Breast epithelium (tissue), 4 donors: ENCODE measurements at regions not wholly inside any gene's neighbourhood (a gene's known extent, or its start where the extent isn't known, plus 50 kb on each side); places are given as distances from the start of the nearest gene placed in this dataset.
"Not testable (repeated sequence)": the region's sequence is repeated elsewhere in the genome, so short reads cannot be mapped to it uniquely, and the experiment has no call there.

Source experiments
- DNase-seq, 2 donors: peaks; one replicate each; pipeline ENCODE4 v3.0.0-alpha.2; 2019; ENCODE audit warnings: low spot score in 2 of 2
- H3K27ac ChIP-seq, 2 donors: fragments of 200-600 bp; sonication (generic) in 1 of 2; one replicate each; pipeline ENCODE4 v1.5.1; 2016 to 2019; ENCODE audit warnings: mild to moderate bottlenecking in 1 of 2
- H3K27me3 ChIP-seq, 2 donors: fragments of 200-600 bp; sonication (generic) in 1 of 2; one replicate each; pipeline versions ENCODE4 v1.5.1 to v1.6.0; 2017 to 2019; ENCODE audit warnings: control low read depth in 1 of 2, mild to moderate bottlenecking in 1 of 2
- H3K36me3 ChIP-seq: fragments of 200-600 bp; one replicate; pipeline ENCODE4 v1.5.1; 2019
- H3K4me1 ChIP-seq, 2 donors: fragments of 200-600 bp; sonication (generic); one replicate each; pipeline ENCODE4 v1.5.1; 2016 to 2019; ENCODE audit warnings: control low read depth in 1 of 2
- H3K4me3 ChIP-seq, 3 donors: fragments of 200-600 bp; sonication (generic); 1 replicate in 2 of 3; 2 replicates in 1 of 3; pipeline ENCODE4 v1.5.1; 2016 to 2019; ENCODE audit warnings: mild to moderate bottlenecking in 3 of 3, moderate library complexity in 2 of 3
- H3K9me3 ChIP-seq, 2 donors: fragments of 200-600 bp; sonication (generic) in 1 of 2; one replicate each; pipeline ENCODE4 v1.5.1; 2016 to 2019; ENCODE audit warnings: control low read depth in 1 of 2
- intact Hi-C: fragments of 100-400 bp; cut with DNase I; formaldehyde crosslinking; loops from one replicate; pipeline ENCODE4 v1.15.1; 2023; ENCODE audit warnings: low total_unique reads

DNA sequence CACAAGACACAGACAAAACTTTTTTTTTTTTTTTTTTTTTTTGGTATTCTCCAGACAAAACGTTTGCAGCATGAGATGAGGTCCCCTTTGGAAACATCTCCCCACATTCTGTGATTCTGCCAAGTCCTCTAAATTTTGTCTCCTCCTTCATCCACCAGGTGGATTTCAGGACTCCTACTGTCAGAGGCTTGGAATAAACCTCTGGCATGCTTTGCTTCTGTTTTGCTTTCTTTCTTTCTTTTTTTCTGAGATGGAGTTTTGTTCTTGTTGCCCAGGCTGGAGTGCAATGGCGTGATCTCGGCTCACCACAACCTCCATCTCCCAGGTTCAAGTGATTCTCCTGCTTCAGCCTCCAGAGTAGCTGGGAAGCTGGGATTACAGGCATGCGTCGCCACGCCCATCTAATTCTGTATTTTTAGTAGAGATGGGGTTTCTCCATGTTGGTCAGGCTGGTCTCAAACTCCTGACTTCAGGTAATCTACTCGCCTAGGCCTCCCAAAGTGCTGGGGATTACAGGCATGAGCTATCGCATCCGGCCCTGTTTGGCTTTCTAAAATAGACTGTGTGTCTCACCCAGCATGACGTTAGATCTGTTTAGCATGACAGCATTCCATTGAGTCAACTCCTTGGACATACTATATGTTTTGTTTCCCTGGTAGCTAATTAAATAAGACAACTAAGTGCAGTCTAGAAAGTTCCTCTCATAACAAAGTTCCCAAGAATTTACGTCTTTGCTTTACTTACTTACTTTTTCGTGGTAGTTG lies 142.5 kb downstream of the NPIPA7 start:
- H3K27me3 ChIP-seq, H3K4me3 ChIP-seq, intact Hi-C loops, DNase-seq, H3K36me3 ChIP-seq, H3K27ac ChIP-seq, H3K4me1 ChIP-seq, H3K9me3 ChIP-seq: not testable (repeated sequence)

DNA sequence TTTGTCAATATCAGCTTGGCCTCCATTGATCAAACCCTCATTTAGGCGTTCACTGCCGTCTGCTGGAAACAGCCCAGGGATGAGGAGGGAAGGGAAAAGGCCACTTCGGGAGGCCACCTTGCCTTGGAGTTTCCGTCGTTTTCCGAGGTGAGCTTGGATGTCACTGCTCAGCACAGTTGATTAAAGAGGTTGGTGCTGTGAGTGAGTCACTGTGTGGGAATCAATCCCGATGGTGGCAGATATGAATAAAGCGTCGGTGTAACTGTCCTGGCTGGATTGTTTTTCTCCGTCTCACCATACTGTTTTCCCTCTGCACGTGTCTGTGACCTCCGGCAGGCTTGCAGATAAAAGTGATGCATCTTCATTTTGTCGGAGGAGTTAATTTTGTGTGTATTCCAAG lies 148.1 kb downstream of the NPIPA7 start:
- H3K27ac ChIP-seq, H3K27me3 ChIP-seq, DNase-seq, H3K4me1 ChIP-seq, intact Hi-C loops, H3K4me3 ChIP-seq, H3K36me3 ChIP-seq, H3K9me3 ChIP-seq: not testable (repeated sequence)

DNA sequence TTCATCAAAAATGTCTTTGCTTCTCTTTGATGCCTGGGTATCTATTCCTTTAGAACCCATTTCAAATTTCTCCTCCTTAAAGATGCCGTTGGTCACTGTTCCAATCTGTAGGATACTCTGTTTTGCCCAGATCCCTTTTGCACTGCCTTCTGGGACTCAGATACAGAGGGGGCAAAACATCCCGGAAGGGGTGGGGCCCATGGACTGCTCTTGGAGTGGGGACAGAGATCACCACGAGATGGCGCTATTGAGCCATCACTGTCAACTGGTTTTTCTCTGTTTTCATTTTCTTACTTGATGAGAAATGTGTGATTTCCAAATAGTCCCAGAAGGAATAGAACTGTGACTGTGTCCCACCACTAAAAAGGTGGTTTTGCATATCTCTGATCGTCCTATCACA lies 151.8 kb downstream of the NPIPA7 start:
- intact Hi-C loops, H3K4me3 ChIP-seq, H3K27ac ChIP-seq, H3K36me3 ChIP-seq, H3K27me3 ChIP-seq, H3K4me1 ChIP-seq, DNase-seq, H3K9me3 ChIP-seq: not testable (repeated sequence)

DNA sequence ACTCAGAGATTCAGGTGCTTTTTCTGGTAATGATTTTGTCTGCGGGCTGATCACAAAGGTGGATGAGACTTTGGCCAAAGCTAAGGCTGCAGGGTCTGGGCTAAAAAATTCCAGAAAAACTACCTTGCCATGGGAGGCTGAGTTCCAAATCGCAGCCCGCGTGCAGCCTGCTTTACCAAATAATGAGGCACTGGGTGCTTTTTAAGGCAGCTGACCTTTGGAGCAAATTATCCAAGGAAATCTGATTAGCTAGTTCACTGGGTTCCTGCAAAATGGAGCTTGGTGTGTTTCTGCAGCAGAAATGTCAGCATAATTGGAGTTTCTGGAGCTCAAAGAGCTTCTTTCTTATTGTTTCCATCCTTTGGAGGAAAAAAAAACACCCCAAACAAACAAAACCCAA lies 156.6 kb downstream of the NPIPA7 start:
- H3K27me3 ChIP-seq, H3K9me3 ChIP-seq, H3K4me3 ChIP-seq, H3K27ac ChIP-seq, DNase-seq, H3K4me1 ChIP-seq, H3K36me3 ChIP-seq, intact Hi-C loops: not testable (repeated sequence)

DNA sequence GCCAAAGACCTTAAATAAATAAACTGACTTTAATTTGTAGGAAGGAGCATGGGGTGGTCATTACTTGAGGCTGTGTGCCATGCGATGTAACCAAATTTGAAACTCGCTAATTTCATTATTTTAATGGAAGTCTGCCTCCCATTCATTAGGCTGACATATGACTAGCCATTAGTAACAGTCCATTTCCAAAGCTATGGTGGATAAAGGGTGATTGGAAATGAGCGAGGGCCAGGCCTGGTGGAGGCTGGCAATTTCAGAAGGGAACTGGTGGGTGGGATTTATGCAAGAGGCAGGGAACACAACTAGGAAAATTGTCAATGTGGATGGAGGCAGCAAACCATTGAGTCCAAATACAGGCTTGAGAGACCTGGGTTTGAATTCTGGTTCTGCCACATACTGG lies 157.2 kb downstream of the NPIPA7 start:
- H3K36me3 ChIP-seq, H3K9me3 ChIP-seq, H3K4me1 ChIP-seq, DNase-seq, H3K27ac ChIP-seq, H3K4me3 ChIP-seq, H3K27me3 ChIP-seq, intact Hi-C loops: not testable (repeated sequence)

DNA sequence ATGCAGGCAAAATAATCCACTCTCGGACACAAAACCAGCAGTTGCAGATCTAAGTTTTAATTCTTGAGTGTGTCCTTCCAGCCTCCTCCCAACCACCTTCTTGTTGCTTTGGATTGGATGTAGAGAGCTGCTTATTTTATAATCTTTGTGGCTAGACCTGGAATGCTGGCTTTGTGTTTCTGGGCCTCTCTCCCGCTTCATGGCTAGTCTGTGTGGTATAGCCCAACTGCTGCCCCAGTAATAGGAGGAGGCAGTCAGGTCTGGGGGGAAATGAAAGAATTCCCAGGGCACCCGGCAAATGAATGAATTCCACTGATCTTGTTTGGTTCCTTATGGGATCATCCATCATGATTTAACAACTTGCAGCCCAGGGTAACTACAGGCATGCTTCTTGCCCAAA lies 170.8 kb downstream of the NPIPA7 start:
- H3K27me3 ChIP-seq, DNase-seq, intact Hi-C loops, H3K9me3 ChIP-seq, H3K27ac ChIP-seq, H3K4me3 ChIP-seq, H3K4me1 ChIP-seq, H3K36me3 ChIP-seq: not testable (repeated sequence)

DNA sequence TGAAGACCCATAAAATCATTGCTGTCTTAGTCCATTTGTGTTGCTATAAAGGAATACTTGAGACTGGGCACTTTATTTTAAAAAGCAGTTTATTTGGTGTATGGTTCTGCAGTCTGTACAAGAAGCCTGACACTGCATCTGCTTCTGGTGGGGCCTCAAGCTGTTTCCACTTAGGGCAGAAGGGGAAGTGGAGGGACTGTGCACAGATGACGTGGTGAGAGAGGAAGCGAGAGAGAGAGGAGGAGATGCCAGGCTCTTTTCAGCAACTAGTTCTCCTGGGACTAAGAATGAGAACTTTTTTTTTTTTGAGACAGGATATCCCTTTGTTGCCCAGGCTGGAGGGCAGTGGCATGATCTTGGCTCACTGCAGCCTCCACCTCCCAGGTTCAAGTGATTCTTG lies 171.9 kb downstream of the NPIPA7 start:
- H3K27ac ChIP-seq, H3K9me3 ChIP-seq, intact Hi-C loops, H3K4me1 ChIP-seq, DNase-seq, H3K4me3 ChIP-seq, H3K36me3 ChIP-seq, H3K27me3 ChIP-seq: not testable (repeated sequence)

DNA sequence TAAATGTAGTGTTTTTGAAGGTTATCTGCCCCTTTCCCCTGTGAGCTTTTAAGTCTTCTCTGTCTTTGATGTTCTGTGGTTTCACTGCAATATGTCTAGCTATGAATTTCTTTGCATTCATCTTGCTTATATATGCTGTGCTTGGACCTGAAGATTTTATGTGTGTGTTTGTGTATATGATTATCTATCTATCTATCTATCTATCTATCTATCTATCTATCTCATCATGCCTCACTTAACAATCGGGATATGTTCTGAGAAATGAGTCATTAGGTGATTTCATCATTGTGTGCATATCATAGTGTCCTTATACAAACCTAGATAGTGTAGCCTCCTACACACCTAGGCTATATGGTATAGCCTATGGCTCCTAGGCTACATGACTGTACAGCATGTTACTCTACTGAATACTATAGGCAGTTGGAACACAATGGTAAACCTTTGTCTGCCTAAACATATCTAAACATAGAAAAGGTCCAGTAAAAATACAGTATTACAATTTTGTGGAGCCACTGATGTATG lies 173.9 kb downstream of the NPIPA7 start:
- H3K27ac ChIP-seq, H3K36me3 ChIP-seq, DNase-seq, H3K9me3 ChIP-seq, H3K27me3 ChIP-seq, intact Hi-C loops, H3K4me3 ChIP-seq, H3K4me1 ChIP-seq: not testable (repeated sequence)

DNA sequence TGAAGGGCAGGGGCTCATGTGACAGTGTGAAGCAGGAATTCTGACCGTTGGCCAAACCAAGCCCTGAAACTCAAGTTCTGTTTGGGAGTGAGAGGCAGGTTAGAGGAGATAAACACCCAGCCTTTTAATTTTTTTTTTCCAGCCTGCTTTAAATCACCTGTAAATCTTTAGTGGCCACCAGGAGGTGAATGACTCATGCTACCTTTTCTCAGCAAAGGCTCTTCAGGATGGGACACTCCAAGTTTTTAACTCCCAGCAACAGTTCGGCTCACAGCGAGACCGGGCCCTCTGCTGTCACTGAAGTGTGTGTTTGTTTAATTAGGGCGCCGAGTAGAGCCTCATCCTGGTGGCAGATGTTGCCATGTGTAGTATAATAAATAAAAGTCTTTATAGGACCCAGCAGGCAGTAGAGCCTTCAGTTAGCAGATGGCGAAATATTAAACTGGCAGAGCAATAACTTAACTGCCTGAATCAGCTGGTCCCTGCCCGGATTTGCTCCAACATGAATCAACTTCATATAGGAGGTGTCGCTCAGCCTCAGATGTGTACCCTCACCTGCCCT lies 180.3 kb downstream of the NPIPA7 start:
- H3K36me3 ChIP-seq, H3K27me3 ChIP-seq, H3K9me3 ChIP-seq, intact Hi-C loops, H3K27ac ChIP-seq, H3K4me3 ChIP-seq, H3K4me1 ChIP-seq, DNase-seq: not testable (repeated sequence)

DNA sequence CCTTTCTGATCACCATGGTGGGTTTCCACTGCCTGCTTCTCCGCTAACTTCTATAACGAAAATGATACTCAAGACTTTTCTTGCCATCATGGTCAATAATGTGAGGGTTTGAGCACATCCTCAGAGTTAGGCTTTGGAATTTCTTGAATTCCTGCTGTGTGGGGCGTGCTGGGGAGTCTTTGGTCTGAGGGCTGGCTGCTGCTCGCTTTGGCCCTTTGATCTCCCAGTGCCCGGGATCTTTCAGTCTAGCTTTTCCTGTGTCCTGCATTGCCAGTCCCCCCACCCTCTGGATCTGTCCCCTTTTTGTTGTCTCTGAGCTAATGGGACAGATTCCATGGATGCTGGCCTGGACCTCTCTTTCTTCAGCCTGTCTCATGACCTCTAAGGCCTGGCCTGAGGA lies 182.6 kb downstream of the NPIPA7 start:
- H3K9me3 ChIP-seq, H3K4me3 ChIP-seq, H3K27me3 ChIP-seq, DNase-seq, H3K4me1 ChIP-seq, H3K36me3 ChIP-seq, H3K27ac ChIP-seq, intact Hi-C loops: not testable (repeated sequence)

DNA sequence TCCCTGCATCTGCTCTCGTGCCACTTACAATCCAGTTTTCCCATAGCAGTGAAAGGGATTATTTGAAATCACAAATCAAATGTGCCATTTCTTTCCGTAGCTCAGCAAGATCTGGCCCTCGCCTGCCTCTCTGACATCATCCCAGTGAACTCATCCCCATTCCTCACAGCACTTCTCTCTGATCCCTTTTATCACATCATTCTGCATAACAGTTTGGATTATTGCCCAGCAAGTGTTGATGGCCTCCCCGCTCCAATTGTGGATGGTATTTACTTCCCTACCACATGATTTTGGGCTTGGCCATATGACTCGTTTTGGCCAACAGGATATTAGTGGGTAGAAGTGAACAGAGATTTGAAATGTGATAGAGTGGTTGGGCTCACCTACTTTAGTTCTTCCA lies 185.0 kb downstream of the NPIPA7 start:
- H3K27ac ChIP-seq, H3K27me3 ChIP-seq, H3K4me3 ChIP-seq, DNase-seq, H3K4me1 ChIP-seq, intact Hi-C loops, H3K36me3 ChIP-seq, H3K9me3 ChIP-seq: not testable (repeated sequence)

DNA sequence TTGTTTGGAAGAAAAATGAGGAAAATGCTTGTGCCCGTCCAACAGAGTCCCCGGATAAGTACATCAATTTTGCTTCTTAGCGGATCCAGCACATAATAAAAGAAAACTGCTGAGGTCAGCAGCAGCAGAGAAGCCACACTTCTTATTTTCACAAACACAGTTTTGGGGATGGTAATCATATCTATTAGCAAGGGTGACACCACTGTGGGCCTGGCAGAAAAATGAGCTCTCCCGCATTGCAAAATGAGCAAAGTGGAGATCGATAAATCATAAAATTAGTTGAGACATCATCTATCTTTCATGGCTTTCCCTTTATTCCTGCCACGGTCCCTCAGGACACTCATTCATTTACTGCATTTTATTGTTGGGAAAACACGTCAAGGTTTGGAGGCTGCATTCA lies 186.4 kb downstream of the NPIPA7 start:
- H3K27ac ChIP-seq, H3K36me3 ChIP-seq, DNase-seq, H3K27me3 ChIP-seq, intact Hi-C loops, H3K9me3 ChIP-seq, H3K4me1 ChIP-seq, H3K4me3 ChIP-seq: not testable (repeated sequence)

DNA sequence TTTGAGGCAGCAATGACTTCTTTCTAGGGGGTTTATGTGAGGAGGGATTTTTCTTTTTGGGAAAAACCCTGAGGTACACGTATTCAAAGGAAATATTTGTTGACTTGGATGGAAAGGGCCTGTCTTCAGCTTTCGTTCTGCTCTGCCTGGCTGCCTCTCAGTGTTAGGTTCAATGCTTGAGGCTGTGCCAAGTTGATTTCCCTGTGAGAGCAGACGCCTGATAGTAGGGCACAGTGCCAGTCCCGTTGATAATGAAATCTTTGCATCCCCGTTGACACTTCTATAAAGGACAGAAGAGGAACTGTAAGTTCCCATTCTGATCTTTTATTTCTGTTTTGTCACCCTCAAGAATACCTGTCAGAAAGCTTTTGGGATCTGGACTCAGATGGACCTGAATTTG lies 191.1 kb downstream of the NPIPA7 start:
- not testable (repeated sequence) for H3K4me3 ChIP-seq

DNA sequence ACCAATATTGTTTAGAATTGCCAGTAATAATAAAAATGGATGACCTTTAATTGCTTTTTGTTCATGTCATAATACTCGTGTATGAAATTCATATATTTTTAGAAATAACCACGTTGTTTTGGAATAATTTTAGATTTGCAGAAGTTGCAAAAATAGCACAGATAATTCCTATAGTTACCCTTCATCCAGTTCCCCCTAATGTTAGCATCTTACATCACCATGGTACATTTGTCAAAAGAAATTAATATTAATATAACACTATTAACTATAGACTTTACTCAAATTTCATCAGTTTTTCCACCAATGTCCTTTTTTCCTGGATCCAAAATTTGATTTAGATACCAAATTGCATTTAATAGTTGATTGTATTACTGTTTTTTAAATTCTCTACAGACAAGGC lies 191.9 kb downstream of the NPIPA7 start:
- DNase-seq, H3K27ac ChIP-seq, H3K9me3 ChIP-seq, intact Hi-C loops, H3K36me3 ChIP-seq, H3K4me1 ChIP-seq, H3K4me3 ChIP-seq, H3K27me3 ChIP-seq: not testable (repeated sequence)

More for the DNA sequence above, 191.1 kb downstream of the NPIPA7 start:
- H3K36me3 ChIP-seq, DNase-seq, H3K4me1 ChIP-seq, H3K27ac ChIP-seq, H3K27me3 ChIP-seq, H3K9me3 ChIP-seq, intact Hi-C loops: not testable (repeated sequence)
